HG02610 (cell line): ENCODE measurements at regions not wholly inside any gene's neighbourhood (a gene's known extent, or its start where the extent isn't known, plus 50 kb on each side); places are given as distances from the start of the nearest gene placed in this dataset.

Source experiments
- ATAC-seq: cut with Tn5 transposase; IDR thresholded peaks from one replicate; pipeline ENCODE4 v1.9.1; 2021; ENCODE audit warnings: mild to moderate bottlenecking, moderate library complexity; ENCODE audit not compliant: unreplicated experiment

- no peak for ATAC-seq
Observed at GRCh38 chr5:4053136-4053535, 457.5 kb downstream of the IRX1 start.

GRCh38 chr5:4054092-4054491, 458.5 kb downstream of the IRX1 start:
- ATAC-seq: no peak

- ATAC-seq: no peak
Observed at GRCh38 chr5:4058899-4059298, 463.3 kb downstream of the IRX1 start.

GRCh38 chr5:4065472-4066320, 470.1 kb downstream of the IRX1 start:
- ATAC-seq: no peak

GRCh38 chr5:4068171-4068570, 472.5 kb downstream of the IRX1 start:
- ATAC-seq: no peak

GRCh38 chr5:4078544-4078943, 482.9 kb downstream of the IRX1 start:
- no peak for ATAC-seq

- no peak for ATAC-seq
Observed at GRCh38 chr5:4079831-4080230, 484.2 kb downstream of the IRX1 start.

- no peak for ATAC-seq
Observed at GRCh38 chr5:4080370-4080769, 484.7 kb downstream of the IRX1 start.

- no peak for ATAC-seq
Observed at GRCh38 chr5:4081059-4081458, 485.4 kb downstream of the IRX1 start.

GRCh38 chr5:4081466-4081865, 485.8 kb downstream of the IRX1 start:
- ATAC-seq: no peak

GRCh38 chr5:4082966-4083564, 487.4 kb downstream of the IRX1 start:
- ATAC-seq: no peak

- ATAC-seq: no peak
Observed at GRCh38 chr5:4083591-4084337, 488.1 kb downstream of the IRX1 start.

- ATAC-seq: no peak
Observed at GRCh38 chr5:4086081-4086480, 490.4 kb downstream of the IRX1 start.

GRCh38 chr5:4087110-4087509, 491.5 kb downstream of the IRX1 start:
- no peak for ATAC-seq

GRCh38 chr5:4089087-4089486, 493.5 kb downstream of the IRX1 start:
- no peak for ATAC-seq

- ATAC-seq: no peak
Observed at GRCh38 chr5:4093236-4093635, 497.6 kb downstream of the IRX1 start.

- no peak for ATAC-seq
Observed at GRCh38 chr5:4093970-4094369, 498.3 kb downstream of the IRX1 start.

- no peak for ATAC-seq
Observed at GRCh38 chr5:4095918-4096630, 500.4 kb downstream of the IRX1 start.

- ATAC-seq: no peak
Observed at GRCh38 chr5:4097199-4097598, 501.6 kb downstream of the IRX1 start.

GRCh38 chr5:4098226-4098625, 502.6 kb downstream of the IRX1 start:
- ATAC-seq: no peak

- no peak for ATAC-seq
Observed at GRCh38 chr5:4099386-4099785, 503.8 kb downstream of the IRX1 start.
